CMK (cell line): ENCODE measurements at regions not wholly inside any gene's neighbourhood (a gene's known extent, or its start where the extent isn't known, plus 50 kb on each side); places are given as distances from the start of the nearest gene placed in this dataset.

Experiments used
- DNase-seq: peaks from one replicate; pipeline ENCODE4 v3.0.0-alpha.2; 2010; ENCODE audit warnings: low read depth

DNA sequence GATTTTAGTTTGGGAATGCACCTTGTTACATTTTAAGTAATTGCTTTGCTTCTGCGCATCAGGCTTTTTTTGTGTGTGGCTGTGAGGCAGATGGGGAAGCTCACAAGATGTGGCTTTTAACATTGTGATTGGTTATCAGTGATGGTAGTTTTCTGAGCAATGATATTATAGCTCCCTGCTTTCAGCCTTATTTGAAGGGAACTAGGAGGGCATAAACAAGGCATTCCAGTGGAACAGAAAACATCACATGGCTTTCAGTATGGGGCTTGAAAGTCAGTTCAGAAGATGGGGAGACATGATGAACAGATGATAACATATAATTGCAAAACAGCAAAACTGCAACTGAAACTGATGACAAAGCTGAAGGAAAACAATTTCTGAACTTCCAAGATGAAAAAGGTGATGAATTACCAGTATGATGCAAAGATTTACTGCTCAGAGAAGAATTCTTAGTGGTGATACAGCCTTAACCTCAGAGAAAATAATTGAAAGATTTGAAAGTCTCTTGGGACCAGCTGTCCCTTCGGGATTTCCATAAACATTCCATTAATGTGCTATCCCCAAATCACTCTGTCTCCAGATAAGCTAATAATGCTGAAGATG, 439.7 kb downstream of the RND3 start:
- no peak for DNase-seq

DNA sequence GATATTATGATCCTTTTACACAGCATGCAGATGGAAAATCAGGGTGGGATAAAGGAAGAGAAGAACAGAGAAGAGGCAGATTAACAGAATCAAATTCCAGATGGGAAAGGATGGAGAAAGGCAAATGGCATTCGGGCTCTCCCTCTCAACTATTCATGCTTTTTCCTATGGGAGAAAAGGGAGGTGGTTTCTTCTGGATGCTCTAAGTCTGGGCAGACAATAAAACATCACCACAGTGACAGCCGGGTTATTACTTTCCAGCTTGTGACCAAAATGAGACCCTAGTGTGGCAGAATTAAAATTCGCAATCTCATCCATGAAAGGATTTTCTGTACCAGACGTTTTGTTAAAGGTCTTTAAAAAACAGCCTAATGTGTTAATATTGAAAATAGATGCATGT, 440.7 kb downstream of the RND3 start:
- DNase-seq: no peak

DNA sequence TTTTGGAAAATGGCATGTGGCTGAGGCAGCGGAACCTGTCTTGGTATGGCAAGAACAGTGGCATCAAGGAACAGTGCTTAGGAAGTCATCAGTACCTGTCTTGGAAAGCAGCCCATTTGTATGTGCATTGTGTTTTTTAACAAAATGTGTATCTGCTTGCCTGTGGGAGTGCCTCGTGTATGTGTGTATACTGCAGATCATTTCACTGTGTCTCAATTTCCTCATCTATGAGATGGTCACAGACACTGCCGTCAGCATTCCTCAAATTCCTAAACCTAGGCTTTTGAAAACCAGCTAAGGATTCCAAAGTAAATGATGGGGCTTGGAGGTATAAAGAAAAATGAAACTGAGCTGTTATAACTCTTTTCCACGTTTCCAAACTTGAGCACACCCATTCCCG, 441.3 kb downstream of the RND3 start:
- no peak for DNase-seq

DNA sequence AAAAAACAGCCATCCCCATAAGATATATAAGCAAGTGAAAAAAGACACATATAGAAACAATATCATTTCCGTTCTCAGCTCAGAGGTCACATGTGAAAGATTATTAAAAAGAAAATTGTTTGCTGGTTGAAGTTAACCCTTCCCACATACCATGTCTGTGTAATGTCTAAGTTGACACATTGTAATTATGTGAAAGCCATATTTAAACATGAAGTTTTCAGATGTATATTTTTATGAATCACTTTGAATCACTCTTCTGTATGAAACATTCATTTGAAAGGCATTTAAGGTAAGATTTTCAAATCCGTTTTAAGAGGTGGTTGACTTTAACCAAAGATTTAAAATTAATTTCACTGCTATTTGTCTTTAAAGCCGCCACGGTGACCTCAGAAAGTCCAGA, 441.9 kb downstream of the RND3 start:
- DNase-seq: no peak

DNA sequence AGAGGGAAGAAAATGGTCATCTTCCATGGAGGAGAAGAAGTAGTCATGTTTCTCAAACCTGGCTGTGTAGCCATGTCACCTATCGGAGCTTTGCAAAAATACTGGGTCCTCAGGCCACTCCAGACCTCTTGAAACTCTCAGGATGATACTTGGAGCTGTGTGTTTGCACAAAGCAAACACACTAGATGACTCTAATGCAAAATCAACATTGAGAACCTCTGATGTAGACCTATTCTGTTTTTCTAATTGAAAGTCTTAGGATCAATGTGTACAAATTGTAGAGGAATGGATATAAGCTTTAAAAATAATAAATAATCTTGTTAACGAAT, 444.3 kb downstream of the RND3 start:
- DNase-seq: no peak

DNA sequence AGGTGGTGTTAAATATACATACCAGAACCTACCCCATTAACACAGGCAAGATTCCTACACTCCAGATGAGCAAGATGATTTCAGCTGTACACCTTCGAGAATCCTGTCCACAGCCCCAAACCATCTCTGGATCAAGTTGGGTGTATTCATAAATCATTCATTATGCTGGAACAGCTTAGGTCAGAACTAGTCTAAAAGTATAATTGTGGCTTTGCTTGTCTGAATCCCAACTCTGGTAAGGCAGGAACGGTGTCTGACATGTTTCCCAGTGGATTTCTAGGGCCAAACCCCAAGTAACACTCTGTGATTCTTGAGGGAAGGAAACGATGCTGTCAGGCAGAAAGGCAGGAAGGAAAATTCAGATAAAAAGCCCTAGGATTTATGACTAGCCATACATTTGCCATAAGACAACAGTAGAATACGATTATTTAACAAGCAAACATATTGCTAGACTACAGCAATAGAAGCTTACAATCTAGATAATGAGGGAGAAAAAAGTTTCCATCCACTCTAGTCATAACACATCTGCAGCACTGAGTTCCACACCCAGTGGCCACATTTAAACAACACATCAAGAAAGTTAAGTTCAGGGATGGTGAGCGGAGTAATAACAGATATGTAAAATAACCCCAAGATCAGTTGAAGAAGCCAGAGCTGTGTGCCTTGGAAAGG, 444.8 kb downstream of the RND3 start:
- no peak for DNase-seq

DNA sequence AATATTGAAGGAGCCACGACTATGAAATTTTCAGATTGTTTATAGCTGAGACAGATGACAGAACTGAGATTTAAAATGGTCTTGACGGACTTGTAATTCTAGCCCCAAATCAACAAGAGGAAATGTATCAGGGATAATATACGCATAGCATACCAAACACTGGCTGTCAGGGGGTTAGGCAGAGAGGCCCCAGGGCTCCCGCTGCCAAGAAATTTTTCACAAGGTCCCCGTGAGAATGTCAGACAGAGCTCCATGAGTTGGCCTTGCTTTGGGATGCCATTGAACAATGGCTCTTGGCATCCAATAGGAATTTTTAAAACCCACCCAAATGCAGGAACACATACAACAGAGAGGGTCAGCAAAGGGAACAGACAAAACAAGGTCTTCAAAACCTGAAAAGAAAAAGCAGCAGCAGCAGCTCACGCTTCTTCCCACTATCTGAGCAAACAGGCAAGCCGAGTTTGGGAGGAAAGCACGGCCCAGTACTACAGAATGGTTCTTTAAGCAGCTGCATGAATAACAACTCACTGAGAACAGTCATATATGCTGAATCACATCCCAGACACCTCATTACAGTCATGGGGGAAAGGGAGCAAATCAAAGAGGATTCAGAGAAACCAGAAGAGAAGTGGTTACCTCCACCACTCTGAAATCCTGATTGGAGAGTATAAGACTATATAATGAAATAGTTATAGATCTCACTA, 445.6 kb downstream of the RND3 start:
- DNase-seq: no peak

DNA sequence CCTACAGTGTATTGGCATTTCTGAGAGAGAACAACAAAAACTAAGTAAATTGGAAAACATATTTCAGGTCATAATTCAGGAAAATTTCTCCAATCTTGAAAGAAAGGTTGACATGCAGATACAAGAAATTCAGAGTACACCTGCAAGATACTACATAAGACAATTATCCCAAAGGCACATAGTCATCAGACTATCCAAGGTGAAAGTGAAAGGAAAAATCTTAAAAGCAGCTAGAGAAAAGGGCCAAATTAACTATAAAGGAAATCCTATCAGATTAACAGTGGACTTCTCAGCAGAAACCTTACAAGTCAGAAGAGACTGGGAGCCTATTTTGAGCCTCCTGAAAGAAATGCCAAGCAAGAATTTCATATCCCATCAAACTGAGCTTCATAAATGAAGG, 449.0 kb upstream of the MMADHC start:
- DNase-seq: no peak

DNA sequence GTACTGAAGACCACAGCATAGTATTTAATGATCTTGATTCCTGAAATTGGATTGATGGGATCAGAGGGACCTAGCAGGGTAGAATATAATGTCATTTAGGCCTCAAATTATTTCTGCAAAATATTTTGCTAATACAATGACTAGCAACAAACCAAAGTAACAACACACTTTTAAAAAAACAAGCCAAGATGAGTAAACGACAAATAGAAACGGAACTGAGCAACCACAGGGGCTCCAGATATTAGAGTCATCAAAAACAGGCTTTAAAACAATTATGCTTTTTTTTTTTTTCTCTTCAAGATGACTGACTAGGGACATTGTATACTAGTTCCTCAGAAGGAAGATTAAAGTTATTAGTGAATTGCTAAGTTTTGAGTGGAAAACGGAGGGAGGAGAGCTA, 447.1 kb upstream of the MMADHC start:
- DNase-seq: no peak

DNA sequence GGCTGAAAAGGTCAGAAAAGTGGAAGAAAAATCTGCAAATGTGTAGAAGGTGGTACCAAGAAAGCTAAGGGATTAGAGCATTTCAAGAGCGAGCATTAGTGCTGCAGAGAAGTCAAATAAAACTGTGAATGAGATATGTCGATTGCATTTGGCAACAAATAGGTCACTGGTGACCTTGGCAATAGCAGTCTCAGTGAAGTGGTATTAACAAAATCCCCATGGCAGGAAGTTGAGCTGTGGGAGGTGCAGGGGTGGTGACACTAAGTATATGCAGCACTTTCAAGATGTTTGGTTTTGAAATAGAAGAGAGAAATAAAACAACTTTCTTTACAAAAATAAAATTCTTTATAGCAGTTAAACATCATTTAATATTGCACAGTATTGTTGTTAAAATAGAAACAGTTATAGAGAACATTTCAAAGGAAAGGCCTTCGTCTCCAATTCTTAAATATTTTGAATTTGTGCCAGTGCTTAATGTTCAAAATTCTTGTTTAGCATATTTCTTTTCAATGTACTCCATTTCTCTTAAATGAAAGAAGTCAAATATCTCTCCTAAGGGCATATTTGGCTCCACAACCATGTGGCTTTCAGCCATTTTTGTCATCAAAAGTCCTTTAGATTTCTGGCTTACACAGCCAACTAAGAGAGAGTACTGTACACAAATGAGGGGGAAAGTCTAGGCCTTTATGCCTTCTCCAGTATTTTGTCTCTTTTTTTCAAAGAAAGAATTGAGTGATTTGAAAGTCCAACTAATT, 443.0 kb upstream of the MMADHC start:
- DNase-seq: no peak

DNA sequence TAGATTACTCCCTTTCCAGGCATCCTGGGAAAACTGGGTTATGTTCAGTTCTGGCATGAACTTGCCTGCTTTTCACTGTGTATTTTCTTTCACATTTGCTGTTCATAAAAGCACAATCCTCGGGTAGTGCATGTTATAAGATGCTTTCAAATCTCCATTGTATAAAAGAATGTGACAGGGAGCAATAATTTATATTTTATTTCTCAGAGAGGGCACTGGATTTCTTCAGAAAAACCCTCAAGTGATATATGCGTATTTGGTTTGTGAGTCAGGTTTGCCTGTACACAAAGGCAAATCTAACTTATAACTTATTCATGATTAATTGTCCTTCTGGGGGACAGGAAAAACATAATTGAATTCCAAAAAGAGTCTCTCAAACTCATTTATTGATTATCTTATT, 440.7 kb upstream of the MMADHC start:
- no peak for DNase-seq

DNA sequence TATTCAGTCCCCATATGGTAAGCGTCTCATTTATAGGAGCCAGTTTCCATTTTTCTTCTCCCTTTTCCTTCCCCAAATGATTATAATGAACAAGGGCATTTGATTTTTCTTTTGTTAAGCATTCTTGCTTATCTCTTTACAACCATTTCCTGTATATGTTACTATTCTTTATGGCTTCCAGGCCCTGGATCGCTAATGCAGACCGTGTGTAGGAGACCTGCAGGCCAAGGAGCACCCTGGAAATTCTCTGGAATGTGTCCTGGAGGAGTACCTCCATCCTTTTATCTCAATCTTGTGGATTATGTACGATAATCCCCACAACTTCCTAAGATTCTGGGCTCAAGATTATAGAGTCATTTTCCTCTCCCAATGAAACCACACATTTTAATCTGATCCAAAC, 439.6 kb upstream of the MMADHC start:
- no peak for DNase-seq

DNA sequence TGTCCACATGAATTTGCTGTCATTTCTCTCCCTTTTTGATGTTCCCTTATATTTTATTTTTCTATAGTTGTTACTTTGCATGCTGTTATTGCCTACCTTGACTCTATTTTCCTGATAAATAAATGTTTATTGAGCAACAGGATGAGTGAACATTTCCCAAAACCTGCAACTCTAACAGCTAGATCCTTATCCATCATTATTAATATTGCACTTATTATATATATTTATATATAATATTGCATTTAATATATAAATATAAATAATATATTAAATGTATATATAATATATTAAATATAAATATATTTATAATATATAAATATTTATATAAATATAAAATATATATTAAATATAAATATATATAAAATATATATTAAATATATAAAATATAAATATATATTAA, 436.1 kb upstream of the MMADHC start:
- no peak for DNase-seq

DNA sequence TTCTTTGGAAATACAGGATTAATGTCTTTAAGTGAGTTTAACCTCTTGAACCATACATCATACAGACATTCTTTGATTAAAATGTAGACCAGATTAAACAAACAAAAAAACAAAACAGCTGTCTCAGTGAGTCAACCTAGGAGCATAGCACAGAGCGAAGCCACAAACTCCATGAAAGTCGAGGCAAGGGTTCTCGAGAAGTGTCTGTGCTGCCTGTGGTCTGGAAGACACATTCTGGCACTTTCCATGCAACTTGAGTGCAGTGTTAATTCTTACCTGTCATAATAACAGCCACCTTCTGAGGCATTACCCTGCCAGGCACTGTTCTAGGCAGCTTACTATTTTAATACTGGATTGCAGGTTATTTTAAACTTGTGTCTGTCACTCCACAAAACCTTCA, 435.5 kb upstream of the MMADHC start:
- DNase-seq: no peak

DNA sequence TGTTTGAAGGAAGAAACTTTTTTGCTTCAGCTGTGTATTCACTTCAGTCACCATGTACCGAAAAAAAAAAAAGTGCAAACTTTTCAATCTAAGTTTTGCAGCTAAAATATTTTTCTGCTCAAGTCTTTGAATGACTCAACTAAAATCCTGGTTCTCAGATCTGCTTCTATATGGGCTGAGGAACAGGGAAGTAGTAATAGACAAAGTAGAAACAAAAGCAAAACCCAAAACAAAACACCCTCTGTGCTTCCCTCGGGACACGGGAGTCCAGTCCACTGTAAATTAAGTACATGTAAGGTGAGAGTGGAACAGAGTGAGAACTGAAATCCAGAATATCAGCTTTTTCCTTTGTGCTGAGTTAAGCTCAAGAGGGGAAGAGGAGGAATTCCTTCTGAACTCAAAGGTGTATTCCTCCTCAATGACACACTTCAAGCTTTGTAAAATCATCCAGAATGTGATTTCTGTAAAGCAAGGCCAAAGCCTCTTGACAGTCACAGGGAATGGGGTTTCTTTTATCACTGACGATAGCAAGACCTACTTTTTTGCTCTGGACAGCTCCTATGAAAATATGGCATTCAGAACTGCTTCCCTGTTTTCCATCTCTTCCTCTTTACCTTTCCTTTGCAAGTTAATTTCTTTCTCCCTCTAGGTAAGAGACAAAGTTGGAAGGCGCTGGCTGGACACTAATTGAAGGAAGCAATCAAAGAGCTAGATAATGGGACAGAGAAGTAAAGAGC, 433.5 kb upstream of the MMADHC start:
- no peak for DNase-seq

DNA sequence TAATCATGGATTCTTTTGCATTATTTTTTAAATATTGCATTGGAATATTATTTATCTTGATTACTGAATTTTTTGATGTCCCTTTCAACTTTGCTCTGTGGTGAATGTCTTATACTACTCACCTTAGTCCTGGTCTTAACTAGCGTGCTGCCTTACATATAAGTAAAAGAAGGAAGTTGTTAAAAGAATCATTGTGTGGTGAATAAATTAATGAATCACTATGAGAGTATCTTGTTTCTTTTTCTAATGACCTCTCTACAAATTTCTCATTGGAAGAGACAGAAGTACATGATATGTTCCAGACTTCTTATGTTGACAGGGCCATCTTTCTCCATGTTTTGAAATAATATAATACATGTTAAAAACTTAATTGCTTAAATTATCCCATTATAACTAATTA, 432.6 kb upstream of the MMADHC start:
- no peak for DNase-seq

DNA sequence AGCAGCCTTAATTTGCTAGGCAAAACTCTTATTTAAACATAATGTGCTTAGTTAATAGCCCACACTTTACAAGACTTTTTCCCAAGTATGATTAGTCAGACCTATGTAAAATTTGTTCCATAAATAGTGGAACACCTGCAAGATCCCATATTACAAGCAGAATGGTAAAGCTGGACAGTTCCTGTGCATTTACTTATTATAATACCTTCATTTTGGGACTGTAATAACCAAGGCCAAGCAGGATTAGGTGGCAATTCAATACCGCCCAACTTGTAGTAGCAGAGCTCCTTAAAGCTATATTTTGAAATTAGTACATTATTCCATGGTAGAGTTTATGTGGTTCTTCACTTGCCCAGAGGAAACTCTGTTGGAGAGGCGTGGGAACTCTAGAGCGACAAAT, 431.5 kb upstream of the MMADHC start:
- DNase-seq: no peak

DNA sequence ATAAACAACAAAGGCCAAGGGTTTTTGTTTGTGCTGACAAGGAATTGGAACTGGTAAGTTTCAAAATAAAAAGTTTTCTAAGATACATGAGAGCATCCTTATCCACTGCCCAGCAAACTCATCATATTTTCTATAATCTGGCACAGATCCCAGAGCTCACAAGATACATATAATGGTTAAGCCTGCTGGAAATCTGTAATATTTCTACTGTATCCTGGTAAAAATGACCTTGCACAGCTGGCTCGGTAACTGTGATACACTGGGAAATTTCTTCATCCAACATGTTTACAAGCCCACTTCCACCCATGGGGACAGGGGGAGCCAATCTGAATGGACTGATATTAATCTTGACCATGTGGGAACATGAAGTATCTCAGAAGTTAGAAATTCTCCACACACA, 425.4 kb upstream of the MMADHC start:
- DNase-seq: no peak

DNA sequence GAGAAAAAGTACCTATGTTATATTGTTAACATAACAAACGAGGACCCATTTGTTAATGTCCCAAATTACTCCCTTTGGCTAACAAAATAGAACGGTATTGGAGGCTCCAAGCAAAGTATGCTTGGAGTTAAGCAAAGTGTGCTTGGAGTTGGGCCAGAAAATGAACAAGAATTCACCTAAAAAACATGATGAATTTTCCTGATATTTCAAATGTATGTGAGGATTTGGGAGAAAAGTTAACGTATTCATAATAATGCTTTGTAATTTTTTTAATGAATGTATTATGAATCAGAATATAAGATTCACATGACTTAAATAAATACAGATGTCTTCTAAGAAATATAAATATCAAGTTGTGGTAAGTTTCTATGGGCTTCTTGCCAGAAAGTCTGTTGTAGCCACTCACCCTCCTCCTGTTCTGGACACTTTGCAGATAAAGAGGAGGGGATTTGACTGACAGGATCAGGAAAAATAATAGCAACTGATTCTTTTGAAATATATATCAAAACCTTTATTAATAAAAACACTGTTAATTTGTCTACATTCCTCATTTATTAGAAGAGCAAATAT, 423.7 kb upstream of the MMADHC start:
- no peak for DNase-seq

DNA sequence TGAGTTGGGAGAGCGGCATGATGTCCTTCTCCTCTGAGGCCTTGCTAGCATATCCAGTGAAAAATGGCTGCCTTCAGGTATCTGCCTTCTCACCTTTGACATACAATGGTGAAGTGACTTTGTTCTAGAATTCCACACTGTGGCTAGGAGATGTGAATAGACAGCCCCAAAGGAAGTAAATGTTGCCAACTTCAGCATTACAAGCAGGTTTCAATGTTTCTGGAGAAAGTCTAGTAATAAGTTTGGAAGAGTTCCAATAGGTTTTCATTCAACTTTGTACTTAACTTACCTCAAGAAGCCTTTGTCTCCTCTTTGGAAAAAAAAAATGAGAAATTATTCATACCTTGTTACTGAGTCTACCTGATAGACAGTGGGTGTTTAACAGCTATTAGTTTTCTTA, 421.3 kb upstream of the MMADHC start:
- no peak for DNase-seq

DNA sequence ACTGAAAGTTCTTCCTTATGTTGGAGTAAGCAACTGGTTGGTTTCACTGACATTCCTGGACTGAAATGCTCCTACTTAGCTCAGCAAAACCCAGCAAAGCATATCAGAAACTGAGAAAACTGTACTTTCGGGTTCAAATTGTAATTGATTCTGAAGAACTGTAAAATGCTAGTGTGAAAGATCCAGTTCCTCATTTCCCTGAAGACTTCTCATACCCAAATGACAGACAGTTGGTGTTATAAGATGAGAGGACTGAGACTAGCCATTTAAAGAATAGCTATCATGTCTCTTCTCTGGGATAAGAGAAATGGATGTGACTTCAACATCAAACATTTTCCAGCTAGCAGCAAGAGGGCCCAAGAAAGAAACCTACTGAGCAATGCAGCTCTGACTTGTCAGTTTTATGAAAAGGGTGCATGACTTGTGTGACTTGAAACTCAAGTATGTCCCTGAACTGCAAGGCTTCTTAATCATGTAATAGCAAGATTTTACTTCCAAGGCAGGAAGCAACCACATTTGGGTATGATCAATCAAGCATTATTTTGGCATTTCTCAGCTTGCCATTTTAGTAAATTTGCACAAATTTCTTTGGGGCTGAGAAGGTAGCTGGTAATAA, 420.3 kb upstream of the MMADHC start:
- DNase-seq: no peak

DNA sequence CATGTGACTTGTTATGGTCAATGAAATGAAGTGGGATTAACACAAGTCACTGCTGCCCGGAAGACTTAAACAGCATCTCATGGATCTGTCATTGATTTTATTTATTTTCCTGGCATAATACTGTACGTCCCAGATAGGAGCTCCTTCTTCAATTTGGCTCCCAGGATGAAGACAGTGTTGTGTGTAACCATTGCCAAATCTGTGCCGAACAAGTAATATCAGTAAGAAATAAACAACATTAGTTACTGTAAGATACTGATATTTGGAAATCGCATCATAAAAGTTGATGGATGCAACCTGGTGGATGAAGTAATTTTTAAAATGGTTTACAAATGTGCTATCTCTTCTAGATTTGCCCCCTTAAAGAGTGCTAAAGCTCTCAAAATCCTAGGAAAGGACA, 419.0 kb upstream of the MMADHC start:
- DNase-seq: no peak
